NOMO-1 treated with DMSO at 0.1 percent for 48 hours (cell line): ENCODE measurements at regions not wholly inside any gene's neighbourhood (a gene's known extent, or its start where the extent isn't known, plus 50 kb on each side); places are given as distances from the start of the nearest gene placed in this dataset.

Experiments used
- DNase-seq: peaks from one replicate; lab custom pipeline; 2025; ENCODE audit not compliant: unreplicated experiment; lab: John Stamatoyannopoulos, UW

- DNase-seq = no peak
Measured at GRCh38 chr5:68531970-68532369, 316.4 kb downstream of the PIK3R1 start.

GRCh38 chr5:68533051-68533450 lies 317.5 kb downstream of the PIK3R1 start:
- DNase-seq = peak; percentile 11

GRCh38 chr5:68533571-68534084 lies 318.1 kb downstream of the PIK3R1 start:
- no peak for DNase-seq

- no peak for DNase-seq
Measured at GRCh38 chr5:68534131-68534940, 318.8 kb downstream of the PIK3R1 start.

GRCh38 chr5:68534956-68535520 lies 319.5 kb downstream of the PIK3R1 start:
- no peak for DNase-seq

- no peak for DNase-seq
Measured at GRCh38 chr5:68538814-68539420, 323.4 kb downstream of the PIK3R1 start.

- DNase-seq = no peak
Measured at GRCh38 chr5:68540798-68541590, 325.4 kb downstream of the PIK3R1 start.

- DNase-seq = no peak
Measured at GRCh38 chr5:68542207-68542606, 326.7 kb downstream of the PIK3R1 start.

GRCh38 chr5:68543212-68543611 lies 327.7 kb downstream of the PIK3R1 start:
- peak; percentile 8 for DNase-seq

- no peak for DNase-seq
Measured at GRCh38 chr5:68544091-68544647, 328.6 kb downstream of the PIK3R1 start.

GRCh38 chr5:68544648-68545552 lies 329.3 kb downstream of the PIK3R1 start:
- no peak for DNase-seq

- DNase-seq = no peak
Measured at GRCh38 chr5:68545636-68546295, 330.2 kb downstream of the PIK3R1 start.

GRCh38 chr5:68547056-68547455 lies 331.5 kb downstream of the PIK3R1 start:
- DNase-seq = no peak

- no peak for DNase-seq
Measured at GRCh38 chr5:68547622-68548021, 332.1 kb downstream of the PIK3R1 start.

- no peak for DNase-seq
Measured at GRCh38 chr5:68548959-68549676, 333.6 kb downstream of the PIK3R1 start.

- DNase-seq = no peak
Measured at GRCh38 chr5:68550015-68550414, 334.5 kb downstream of the PIK3R1 start.

GRCh38 chr5:68551436-68551835 lies 335.9 kb downstream of the PIK3R1 start:
- DNase-seq = no peak

- no peak for DNase-seq
Measured at GRCh38 chr5:68554571-68555279, 339.2 kb downstream of the PIK3R1 start.
